NCI-H2029 (cell line): ENCODE measurements at regions not wholly inside any gene's neighbourhood (a gene's known extent, or its start where the extent isn't known, plus 50 kb on each side); places are given as distances from the start of the nearest gene placed in this dataset.
"Not testable (repeated sequence)": the region's sequence is repeated elsewhere in the genome, so short reads cannot be mapped to it uniquely, and the experiment has no call there.

Source experiments
- DNase-seq: peaks from one replicate; lab custom pipeline; 2025; lab: John Stamatoyannopoulos, UW

DNA sequence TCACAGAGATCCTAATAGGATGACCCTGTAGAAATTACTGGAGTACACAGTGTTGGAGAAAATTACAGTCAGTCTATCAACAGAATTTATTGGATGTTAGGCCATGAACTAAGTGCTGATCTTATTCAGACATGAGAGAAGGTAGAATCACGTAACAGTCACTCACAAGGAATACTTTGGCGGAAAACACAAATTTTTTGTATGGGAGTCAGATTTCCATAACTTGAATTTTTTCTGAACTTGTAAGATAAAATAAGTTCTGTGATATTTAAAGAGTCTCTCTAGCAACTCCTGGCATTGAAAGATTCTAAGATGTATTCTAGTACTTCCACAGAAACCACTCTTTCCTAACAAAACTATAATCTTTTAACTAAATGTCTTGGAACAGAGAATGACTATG lies 178.8 kb upstream of the MME start:
- no peak for DNase-seq

DNA sequence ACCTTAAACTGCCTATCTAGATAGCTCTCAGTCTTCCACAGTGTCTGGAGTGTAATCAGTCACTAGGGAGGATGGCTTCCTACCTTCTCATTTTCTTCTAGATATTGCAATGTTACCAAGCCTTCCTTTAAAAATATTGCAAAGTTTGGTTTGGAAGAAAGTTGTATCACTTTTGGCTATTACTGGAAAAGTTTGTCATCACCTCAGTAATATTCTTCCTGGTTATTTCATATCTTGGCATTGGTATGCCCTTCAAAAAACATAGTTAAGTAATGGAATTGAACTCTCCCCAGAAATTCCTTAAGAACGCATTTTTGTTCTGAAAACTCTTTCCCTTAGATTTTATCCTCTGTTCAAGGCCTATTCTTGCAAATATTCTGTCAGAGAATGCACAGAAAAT lies 179.3 kb upstream of the MME start:
- DNase-seq, result no peak

DNA sequence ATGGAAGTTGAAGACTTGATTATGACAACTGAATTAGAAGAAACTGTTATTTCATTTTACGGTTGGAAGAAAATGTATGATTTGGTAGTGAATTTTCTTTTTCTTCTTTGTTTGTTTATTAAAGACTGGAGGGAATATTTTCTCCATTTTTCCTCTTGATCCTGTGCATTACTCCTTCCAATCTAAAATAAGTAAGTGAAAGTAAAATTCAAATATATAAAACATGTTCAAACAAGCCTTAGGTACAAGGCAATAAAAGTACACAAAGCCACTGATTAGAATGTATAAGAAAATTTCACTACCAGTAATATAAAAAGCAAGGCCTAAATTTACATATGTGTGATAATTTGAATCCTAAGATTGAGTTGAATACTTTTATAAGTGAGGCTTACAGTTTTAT lies 181.2 kb upstream of the MME start:
- DNase-seq, result no peak

DNA sequence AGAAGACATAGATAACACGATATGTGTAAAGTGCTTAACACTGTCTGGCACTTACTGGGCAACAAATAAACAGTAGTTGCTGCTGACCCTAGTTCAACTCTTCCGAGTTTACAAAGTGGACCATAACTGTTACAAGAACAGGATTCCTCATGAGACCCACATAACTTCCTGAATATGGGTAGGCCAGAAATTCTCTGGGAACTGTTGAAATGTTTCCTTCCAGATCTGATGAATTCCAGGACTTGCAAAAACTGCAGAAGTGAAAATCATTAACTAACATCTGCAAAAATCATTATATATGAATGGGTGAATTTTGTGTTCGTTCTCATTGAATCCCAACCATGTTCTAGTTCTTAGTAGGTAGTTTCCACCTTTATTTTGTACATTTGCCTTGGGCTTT lies 181.7 kb upstream of the MME start:
- no peak for DNase-seq

DNA sequence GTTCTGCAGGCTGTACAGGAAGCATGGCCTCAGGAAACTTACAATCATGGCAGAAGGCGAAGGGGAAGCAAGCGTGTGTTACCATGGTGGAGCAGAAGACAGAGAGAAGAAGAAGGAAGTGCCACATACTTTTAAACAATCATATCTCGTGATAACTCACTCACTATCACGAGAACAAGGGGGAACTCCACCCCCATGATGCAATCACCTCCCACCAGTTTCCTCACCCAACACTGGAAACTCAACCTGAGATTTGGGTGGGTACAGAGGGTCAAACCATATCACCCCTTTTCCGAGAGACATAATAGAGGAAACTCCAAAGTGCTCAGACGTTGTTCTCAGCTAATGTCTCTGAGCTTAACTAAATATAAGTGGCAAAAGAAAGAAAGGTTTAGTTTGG lies 186.3 kb upstream of the MME start:
- DNase-seq, result no peak

DNA sequence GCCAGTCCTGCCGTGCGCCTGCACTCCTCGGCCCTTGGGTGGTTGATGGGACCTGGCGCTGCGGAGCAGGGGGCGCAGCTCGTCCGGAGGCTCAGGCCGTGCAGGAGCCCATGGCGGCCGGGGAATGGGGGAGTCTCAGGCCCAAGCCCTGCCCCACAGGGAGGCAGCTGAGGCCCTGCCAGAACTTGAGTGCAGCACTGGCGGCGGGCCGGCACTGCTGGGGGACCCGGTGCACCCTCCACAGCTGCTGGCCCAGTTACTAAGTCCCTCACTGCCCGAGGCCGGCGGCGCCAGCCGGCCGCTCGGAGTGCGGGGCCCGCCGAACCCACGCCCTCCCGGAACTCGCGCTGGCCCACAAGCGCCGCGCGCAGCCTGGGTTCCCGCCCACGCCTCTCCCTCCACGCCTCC lies 190.9 kb upstream of the MME start:
- DNase-seq, result no peak

DNA sequence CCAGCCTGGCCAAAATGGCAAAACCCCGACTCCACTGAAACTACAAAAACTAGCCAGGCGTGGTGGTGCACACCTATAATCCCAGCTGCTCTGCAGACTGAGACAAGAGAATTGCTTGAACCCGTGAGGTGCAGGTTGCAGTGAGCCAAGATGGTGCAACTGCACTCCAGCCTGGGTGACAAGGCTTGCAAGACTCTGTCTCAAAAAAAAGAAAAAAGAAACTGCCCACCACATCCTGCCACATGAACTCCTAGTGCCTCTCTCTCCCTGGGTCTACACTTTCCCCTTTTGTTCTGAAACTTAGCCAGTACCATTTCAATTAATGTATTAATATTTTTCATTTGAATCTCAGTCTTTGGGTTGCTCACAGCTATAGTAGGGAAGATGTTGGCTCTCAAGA lies 192.2 kb upstream of the MME start:
- no peak for DNase-seq

DNA sequence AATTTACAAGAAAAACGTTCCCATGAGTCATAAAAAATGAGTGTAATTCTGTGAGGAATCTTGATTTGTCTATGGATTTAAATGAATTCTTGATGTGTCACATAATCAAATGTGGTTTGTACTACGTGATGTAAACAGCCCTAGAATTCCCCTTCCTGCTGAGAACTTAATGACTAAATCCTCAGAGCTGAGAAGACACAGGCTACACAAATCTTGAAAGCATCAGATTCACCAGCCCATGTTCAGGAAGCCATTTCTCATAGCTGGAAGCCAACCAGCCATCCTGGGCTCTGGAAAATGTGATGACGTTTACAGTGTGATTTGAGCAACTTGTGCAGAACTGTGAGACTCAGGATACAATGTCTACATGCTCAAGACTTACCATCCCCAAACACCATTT lies 193.7 kb upstream of the MME start:
- no peak for DNase-seq

DNA sequence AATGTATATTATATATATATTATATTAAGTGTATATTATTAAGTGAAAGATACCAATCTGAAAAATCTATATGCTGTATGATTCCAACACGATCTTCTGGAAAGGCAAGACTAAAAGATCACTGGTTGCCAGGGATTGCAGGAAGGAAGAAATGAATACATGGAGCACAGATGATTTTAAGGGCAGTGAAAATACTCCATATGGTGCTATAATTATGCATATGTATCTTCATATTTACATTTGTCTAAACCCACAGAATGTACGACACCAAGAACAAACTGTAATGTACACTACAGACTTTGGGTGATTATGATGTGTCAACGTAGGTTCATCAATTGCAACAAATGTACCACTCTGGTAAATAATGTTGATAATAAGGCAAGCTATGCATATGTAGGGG lies 194.7 kb upstream of the MME start:
- no peak for DNase-seq

DNA sequence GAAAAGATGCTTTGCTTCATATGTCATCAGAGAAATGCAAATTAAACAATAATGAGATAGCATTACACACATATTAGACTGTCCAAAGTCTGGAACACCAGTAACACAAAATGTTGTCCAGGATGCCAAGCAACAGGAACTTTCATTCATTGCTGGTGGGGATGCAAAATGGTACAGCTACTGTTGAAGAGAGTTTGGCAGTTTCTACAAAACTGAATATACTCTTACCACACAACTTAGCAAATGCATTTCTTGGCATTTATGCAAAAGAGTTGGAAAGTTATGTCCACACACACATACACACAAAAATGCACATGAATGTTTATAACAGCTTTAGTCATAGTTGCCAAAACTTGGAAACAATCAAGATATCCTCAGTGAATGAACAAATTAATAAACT lies 195.2 kb upstream of the MME start:
- no peak for DNase-seq

DNA sequence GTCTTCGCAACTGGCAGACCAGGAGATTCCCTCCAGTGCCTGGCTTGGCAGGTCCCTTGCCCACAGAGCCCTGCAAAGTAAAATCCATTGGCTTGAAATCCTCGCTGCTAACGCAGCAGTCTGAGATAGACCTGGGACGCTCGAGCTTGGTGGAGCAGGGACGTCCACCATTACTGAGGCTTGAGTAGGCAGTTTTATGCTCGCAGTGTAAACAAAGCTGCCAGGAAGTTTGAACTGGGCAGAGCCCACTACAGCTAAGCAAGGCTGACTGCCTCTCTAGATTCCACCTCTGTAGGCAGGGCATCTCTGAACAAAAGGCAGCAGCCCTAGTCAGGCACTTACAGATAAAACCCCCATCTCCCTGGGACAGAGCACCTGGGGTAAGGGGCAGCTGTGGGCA lies 205.0 kb upstream of the MME start:
- DNase-seq, result no peak

DNA sequence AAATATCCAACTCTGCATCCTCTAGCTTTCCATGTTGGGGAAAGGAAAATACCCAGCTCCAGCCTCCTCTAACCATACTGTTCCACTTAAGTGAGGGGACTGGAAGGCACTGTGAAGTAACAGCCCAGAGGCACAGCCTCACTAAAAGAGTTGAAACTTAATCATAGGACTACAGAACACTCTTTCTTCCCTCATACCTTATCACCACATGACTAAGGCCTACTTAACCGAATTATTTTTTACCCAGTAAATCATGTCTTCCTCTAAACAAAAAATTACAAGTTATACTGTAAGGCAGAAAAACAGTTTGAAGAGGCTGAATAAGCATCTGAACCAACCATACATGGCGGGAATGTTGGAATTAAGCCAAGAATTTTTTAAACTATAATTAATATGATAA lies 207.4 kb upstream of the MME start:
- no peak for DNase-seq

DNA sequence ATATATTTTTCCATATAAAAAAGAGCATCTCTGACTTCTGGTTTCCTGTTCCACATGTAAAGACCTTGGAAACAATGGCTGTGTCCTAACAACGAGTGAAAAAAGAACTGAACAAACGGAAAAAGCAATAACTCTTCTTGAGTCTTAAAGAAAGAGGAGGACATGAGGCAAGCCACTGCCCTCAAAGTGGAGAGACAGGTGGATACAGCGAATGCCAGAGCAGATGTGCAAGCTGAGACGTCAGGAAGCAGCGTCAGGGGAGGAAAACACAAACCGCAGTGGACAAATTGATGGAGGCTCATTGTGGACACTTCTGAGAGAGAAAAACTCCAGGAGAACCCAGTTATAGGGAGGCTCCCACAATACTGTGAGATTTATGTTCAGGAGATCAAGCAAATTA lies 208.0 kb upstream of the MME start:
- DNase-seq, result no peak

DNA sequence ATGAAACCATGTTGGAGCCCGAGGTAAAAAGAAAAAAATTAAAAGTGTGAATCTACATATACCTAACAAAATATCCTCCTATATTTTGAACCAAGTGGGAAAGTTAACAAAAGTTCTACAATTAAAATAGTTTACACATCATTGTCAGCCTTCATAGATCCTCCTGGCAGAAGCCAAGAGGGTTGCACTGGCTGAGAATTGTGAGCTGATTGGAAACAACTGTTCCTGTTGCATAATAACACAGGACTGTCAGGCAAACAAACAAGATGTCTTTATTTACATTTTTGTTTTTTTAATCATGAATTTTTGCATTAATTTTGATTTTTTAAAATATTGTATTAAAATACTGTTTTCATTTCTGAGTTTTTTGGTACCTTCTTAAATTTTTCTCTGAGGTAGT lies 215.2 kb upstream of the MME start:
- no peak for DNase-seq

DNA sequence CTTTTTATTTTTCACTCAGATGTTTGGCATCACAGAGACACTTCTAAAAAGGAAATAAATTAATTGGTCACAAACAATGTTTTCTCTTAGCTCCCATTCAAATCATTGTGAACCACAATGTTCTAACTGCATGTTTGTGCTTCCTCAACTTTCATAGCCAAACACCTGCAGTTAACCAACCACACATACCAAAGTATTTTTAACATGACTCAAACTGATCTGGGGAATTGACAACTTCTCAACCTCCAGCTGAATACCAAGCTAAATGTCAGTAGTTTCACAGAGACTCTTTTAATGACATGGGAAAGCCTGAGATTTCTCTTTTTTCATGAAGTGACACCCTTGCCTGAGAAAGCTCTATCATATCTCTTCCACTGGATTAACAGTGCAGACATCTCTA lies 217.9 kb upstream of the MME start:
- DNase-seq, result no peak

DNA sequence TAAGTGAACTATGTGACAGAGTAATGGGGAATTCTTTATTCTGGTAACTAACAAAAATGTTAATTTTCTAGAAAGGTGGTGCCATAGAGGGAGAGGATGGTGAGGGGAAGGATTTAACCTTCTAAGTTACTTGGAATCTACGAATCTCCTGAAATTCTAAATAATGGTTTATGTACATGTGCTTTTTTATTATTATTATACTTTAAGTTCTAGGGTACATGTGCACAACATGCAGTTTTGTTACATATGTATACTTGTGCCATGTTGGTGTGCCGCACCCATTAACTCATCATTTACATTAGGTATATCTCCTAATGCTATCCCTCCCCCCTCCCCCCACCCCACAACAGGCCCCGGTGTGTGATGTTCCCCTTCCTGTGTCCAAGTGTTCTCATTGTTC lies 227.1 kb upstream of the MME start:
- DNase-seq, result not testable (repeated sequence)

DNA sequence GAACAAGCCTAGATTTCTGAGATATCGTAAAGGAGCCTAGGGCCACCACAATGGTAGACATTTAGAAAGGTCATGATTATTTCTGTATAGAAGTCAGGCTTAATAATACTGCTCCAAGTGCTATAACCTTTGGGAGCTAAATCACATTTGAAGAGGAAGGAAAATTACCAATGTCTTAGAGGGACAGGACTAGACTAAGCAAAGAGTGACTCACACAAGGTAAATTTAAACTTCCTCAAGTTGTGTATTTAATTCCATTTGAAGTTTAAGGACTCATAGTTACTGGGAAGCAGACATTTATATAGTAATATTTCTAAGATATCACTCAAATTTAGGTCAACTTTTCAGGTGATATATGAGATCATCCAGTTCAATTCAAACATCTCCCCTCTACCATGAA lies 227.6 kb upstream of the MME start:
- DNase-seq, result no peak

DNA sequence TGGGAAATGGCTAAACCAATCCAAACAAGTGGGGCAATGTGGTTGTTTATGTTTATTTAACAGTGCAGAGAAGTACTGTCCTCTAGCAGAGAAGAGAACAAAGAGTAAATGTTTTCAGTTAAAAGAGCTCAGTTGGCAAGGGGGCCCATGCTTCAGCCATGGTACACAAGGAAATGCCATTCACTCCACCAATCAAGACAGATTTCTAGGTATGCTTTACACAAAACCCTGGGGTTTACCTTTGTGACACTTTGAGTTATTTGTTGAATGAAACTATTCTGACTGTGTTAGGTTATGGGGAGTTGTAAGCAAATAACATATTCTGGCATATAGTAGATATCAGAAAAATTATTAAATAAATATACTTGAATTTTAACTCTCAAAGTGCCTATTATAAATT lies 228.5 kb upstream of the MME start:
- peak; percentile 28 for DNase-seq

DNA sequence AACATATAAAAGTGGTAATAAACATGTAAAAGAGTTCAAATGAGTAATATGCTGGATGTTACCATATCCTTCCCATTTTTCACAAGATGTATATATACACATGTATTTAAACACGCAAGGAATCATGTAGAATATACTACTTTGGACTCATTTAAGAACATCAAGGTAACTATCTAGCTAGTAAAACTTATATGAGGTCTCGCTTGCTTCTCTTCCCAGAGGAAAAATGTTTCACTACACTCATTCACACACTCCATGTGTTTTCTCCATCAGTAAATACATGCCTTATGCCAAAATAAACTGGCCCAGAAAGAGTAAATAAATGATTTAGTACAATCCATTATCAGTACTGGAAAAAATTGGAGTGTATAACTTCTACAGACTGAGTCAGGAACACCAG lies 229.2 kb upstream of the MME start:
- DNase-seq, result peak; percentile 18

DNA sequence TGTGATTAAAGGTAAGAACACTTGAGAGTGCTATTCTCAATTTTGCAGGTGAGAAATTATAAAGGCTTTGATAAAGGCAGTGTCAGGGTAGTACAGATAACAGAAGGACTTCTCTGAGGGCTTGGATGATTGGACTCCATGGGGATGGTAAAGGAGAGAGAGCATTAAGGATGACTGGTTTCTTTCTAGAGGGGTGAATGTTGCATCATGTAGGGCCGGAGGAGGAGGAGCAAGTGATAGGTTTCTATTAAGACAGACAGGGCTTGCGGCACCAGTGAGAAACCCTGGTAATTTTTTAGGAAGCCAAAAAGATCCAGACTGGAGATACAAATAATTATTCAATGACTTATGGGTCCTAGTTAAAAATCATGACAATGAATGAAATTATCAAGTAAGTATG lies 230.7 kb upstream of the MME start:
- DNase-seq, result no peak

DNA sequence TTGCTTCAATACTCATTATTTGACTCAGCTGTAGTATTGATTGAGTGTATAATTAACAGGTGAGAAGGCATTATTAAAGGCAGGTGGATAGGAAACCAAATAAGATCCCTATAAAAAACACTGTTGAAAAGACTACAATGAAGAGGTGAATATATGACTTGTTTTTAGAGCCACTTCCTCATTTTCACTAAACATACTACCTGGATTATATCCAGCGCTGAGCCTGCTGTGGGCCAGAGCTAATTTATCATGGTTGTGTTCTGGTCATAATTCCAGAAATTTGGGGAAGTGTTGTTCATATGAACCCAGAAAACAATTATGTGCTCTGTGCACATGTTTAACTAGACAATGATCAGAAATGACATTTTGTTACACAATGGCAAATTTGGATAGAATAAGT lies 235.3 kb upstream of the MME start:
- peak; percentile 36 for DNase-seq

DNA sequence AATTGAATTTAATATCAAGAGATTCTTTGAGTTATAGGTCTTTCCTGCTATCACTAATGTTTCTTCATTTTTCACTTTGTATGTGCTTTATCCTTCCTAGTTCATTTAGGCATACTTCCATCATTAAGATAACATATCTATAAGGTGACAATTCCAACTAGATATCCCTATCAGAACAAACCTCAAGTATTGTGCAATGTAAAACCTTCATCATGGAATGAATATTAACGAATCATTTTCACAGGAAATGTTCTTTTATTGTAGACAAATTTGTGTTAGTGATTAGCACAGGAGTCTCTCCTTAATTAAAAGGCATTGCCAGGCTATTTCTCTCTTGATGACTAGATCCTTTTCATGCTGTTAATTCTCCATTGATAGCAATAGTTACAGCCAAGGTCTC lies 236.5 kb upstream of the MME start:
- no peak for DNase-seq

DNA sequence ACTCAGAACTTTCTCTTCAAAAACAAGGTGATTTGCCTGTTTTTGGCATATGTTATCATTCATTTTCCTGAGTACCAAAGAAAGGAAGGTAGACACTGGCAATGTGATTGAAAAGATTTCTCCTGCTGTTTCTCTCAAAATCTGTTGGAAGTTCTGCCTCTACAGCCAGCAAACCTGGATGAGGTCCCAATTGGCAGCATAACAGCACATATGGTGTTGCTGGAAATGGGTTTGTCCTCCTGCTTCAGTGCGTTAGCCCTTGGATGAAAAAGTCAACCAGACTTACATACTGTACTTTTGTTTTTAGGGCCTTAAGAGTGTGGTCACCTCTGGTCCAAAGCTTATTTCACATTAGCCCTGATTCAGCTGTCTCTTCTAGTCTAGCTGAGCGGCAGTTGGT lies 237.6 kb upstream of the MME start:
- DNase-seq, result no peak

DNA sequence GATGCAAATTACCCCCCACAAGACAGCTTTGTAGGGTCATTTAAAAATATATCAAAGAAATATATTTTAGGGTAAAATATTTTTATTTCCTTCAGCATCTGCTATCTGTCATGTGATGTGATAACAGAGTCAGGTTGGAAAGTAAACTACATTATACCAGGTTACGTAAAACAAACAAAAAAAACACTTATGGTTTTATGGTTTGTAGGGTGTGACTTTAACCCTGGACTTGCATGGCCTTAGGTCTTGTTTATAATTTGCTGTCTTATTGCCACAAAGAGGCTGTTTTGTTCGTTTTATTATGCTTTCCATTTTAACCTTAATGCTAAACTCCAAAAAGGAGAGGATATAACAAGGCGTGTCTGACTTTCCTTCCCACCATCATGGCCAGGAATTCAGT lies 244.5 kb upstream of the MME start:
- DNase-seq, result no peak

DNA sequence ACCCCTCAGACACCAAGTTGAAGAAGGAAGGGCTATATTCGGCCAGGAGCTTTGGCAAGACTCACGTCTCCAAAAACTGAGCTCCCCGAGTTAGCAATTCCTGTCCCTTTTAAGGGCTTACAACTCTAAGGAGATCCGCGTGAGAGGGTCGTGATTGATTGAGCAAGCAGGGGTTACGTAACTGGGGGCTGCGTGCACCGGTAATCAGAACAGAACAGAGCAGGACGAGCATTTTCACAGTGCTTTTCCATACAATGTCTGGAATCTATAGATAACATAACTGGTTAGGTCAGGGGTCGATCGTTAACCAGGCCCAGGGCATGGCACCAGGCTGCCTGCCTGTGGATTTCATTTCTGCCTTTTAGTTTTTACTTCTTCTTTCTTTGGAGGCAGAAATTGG lies 245.3 kb upstream of the MME start:
- DNase-seq, result not testable (repeated sequence)

DNA sequence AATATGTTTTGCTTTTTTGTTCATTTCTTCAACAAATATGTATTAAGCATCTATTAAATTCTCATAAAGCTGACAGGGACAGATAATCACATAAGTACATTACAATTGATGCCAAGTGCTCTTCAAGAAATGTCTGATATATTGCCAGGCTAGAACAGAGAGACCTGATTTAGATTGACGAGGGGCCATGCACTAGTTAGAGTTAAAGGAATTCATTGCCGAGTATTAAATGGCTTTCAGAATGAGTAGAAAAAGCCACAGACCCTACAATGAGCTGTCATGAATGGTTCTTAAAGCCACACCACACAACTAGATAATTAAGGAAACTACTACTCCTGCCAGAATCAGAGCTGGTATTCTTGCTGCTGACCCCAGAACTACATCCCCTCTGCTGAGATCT lies 250.2 kb upstream of the MME start:
- DNase-seq, result no peak
